H9 (cell line): ENCODE measurements at regions not wholly inside any gene's neighbourhood (a gene's known extent, or its start where the extent isn't known, plus 50 kb on each side); places are given as distances from the start of the nearest gene placed in this dataset.

Experiments
- DNase-seq: peaks from one replicate; pipeline ENCODE4 v3.0.0-alpha.2; 2017
- H2AFZ ChIP-seq: one replicate; pipeline ENCODE4 v1.6.1; 2013; ENCODE audit warnings: mild to moderate bottlenecking, low read length, control low read depth, moderate library complexity
- H2AK5ac ChIP-seq: 2 replicates; pipeline ENCODE4 v1.6.1; 2013; ENCODE audit warnings: low read length, control low read depth, mixed read lengths; ENCODE audit not compliant: insufficient read length
- H2BK120ac ChIP-seq: one replicate; pipeline ENCODE4 v1.6.1; 2013; ENCODE audit warnings: low read depth, mild to moderate bottlenecking, low read length, control low read depth, inconsistent platforms; ENCODE audit not compliant: poor library complexity, severe bottlenecking
- H2BK12ac ChIP-seq: 2 replicates; pipeline ENCODE4 v1.6.1; 2013; ENCODE audit warnings: low read length, control low read depth, mixed read lengths, low read depth; ENCODE audit not compliant: insufficient read length
- H2BK15ac ChIP-seq: 2 replicates; pipeline ENCODE4 v1.6.1; 2013; ENCODE audit warnings: low read depth, low read length, control low read depth
- H2BK20ac ChIP-seq: one replicate; pipeline ENCODE4 v1.6.1; 2013; ENCODE audit warnings: low read depth, mild to moderate bottlenecking, low read length, control low read depth, inconsistent platforms; ENCODE audit not compliant: poor library complexity, severe bottlenecking
- H2BK5ac ChIP-seq: 2 replicates; pipeline ENCODE4 v1.6.1; 2013; ENCODE audit warnings: low read length, control low read depth, mixed read lengths; ENCODE audit not compliant: insufficient read length
- H3K14ac ChIP-seq: 2 replicates; pipeline ENCODE4 v1.6.1; 2013; ENCODE audit warnings: low read length, control low read depth; ENCODE audit not compliant: insufficient read depth
- H3K18ac ChIP-seq: 2 replicates; pipeline ENCODE4 v1.6.1; 2013; ENCODE audit warnings: low read depth, mild to moderate bottlenecking, mixed read lengths, low read length, control low read depth; ENCODE audit not compliant: insufficient read length
- H3K23ac ChIP-seq: 2 replicates; pipeline ENCODE4 v1.6.1; 2013; ENCODE audit warnings: low read length, control low read depth, mixed read lengths, low read depth; ENCODE audit not compliant: insufficient read length
- H3K23me2 ChIP-seq: 2 replicates; pipeline ENCODE4 v1.6.1; 2013; ENCODE audit warnings: low read depth, mild to moderate bottlenecking, mixed read lengths, low read length, control low read depth; ENCODE audit not compliant: insufficient read length, poor library complexity, severe bottlenecking
- H3K27ac ChIP-seq: 2 replicates; pipeline ENCODE4 v1.5.1; 2013; ENCODE audit warnings: low read length, control low read depth, mixed read lengths, low read depth; ENCODE audit not compliant: insufficient read length
- H3K27me3 ChIP-seq: 2 replicates; pipeline ENCODE4 v1.6.1; 2013; ENCODE audit warnings: low read length, control low read depth, inconsistent platforms; ENCODE audit not compliant: insufficient read depth
- H3K4ac ChIP-seq: 2 replicates; pipeline ENCODE4 v1.6.1; 2013; ENCODE audit warnings: low read depth, mild to moderate bottlenecking, control low read depth, inconsistent platforms, low read length, moderate library complexity
- H3K4me1 ChIP-seq: 2 replicates; pipeline ENCODE4 v1.6.1; 2013; ENCODE audit warnings: low read length, control low read depth, inconsistent platforms; ENCODE audit not compliant: insufficient read depth
- H3K4me2 ChIP-seq: 2 replicates; pipeline ENCODE4 v1.6.1; 2013; ENCODE audit warnings: low read length, control low read depth, mixed read lengths; ENCODE audit not compliant: insufficient read length, insufficient read depth
- H3K56ac ChIP-seq: 2 replicates; pipeline ENCODE4 v1.6.1; 2013; ENCODE audit warnings: low read depth, mild to moderate bottlenecking, mixed read lengths, low read length, control low read depth; ENCODE audit not compliant: insufficient read length
- H3K79me1 ChIP-seq: 2 replicates; pipeline ENCODE4 v1.6.1; 2013; ENCODE audit warnings: low read depth, mild to moderate bottlenecking, moderate library complexity, low read length, control low read depth, inconsistent platforms; ENCODE audit not compliant: insufficient read depth, poor library complexity, severe bottlenecking
- H3K79me2 ChIP-seq: 2 replicates; pipeline ENCODE4 v1.6.1; 2013; ENCODE audit warnings: low read length, control low read depth, inconsistent platforms; ENCODE audit not compliant: insufficient read depth
- H3K9ac ChIP-seq: 2 replicates; pipeline ENCODE4 v1.6.1; 2013; ENCODE audit warnings: low read length, control low read depth, mixed read lengths; ENCODE audit not compliant: insufficient read length; ENCODE audit errors: extremely low read depth
- H3K9me3 ChIP-seq: one replicate; pipeline ENCODE4 v1.6.1; 2013; ENCODE audit warnings: low read depth, low read length, inconsistent platforms; ENCODE audit not compliant: control insufficient read depth
- H3T11ph ChIP-seq: one replicate; pipeline ENCODE4 v1.6.1; 2013; ENCODE audit warnings: mild to moderate bottlenecking, low read length, control low read depth, inconsistent platforms
- H4K20me1 ChIP-seq: one replicate; pipeline ENCODE4 v1.6.1; 2013; ENCODE audit not compliant: control insufficient read depth, insufficient read length, insufficient read depth
- H4K5ac ChIP-seq: 2 replicates; pipeline ENCODE4 v1.6.1; 2013; ENCODE audit warnings: low read depth, mild to moderate bottlenecking, mixed read lengths, low read length, control low read depth; ENCODE audit not compliant: insufficient read length
- H4K8ac ChIP-seq: replicated peaks from 2 replicates; pipeline ENCODE4 v1.6.1; 2013; ENCODE audit warnings: low read length, control low read depth, mixed read lengths, low read depth; ENCODE audit not compliant: insufficient read length
- H4K91ac ChIP-seq: 2 replicates; pipeline ENCODE4 v1.6.1; 2013; ENCODE audit warnings: low read depth, mild to moderate bottlenecking, moderate library complexity, mixed read lengths, low read length, control low read depth; ENCODE audit not compliant: insufficient read length
- H3K27ac Mint-ChIP-seq, 3 experiments: 2 replicates in 2 of 3; 3 replicates in 1 of 3; pipeline ENCODE4 v1.8.0; 2020 to 2021; ENCODE audit warnings: mixed read lengths in 3 of 3, mild to moderate bottlenecking in 1 of 3, moderate library complexity in 1 of 3
- H3K27me3 Mint-ChIP-seq: 2 replicates; pipeline ENCODE4 v1.8.0; 2021; ENCODE audit warnings: low read depth, mild to moderate bottlenecking, moderate library complexity, mixed read lengths
- H3K36me3 Mint-ChIP-seq, 3 experiments: 2 replicates in 2 of 3; 3 replicates in 1 of 3; pipeline ENCODE4 v1.8.0; 2020 to 2021; ENCODE audit warnings: low read depth in 3 of 3, mixed read lengths in 3 of 3; ENCODE audit not compliant: insufficient read depth in 1 of 3
- H3K4me1 Mint-ChIP-seq, 2 experiments: 2 replicates each; pipeline ENCODE4 v1.8.0; 2020; ENCODE audit warnings: mixed read lengths in 2 of 2
- H3K4me3 Mint-ChIP-seq, 2 experiments: 2 replicates in 1 of 2; 3 replicates in 1 of 2; pipeline ENCODE4 v1.8.0; 2020 to 2021; ENCODE audit warnings: mild to moderate bottlenecking in 2 of 2, mixed read lengths in 2 of 2, moderate library complexity in 1 of 2
- H3K9me3 Mint-ChIP-seq, 2 experiments: 2 replicates in 1 of 2; 3 replicates in 1 of 2; pipeline ENCODE4 v1.8.0; 2020; ENCODE audit warnings: mild to moderate bottlenecking in 2 of 2, mixed read lengths in 2 of 2, moderate library complexity in 1 of 2
- CTCF ChIP-seq: fragments of 200-600 bp; sonication (generic); conservative IDR thresholded peaks from 3 replicates; pipeline ENCODE4 v1.8.0; 2021; ENCODE audit warnings: antibody characterized with exemption, mild to moderate bottlenecking
- WGBS: extraction: QIAGEN DNeasy Blood & Tissue Kit; methylation state at CpG from one replicate; pipeline ENCODE4 v1.1.7; 2013; ENCODE audit warnings: missing lambda C conversion rate, low lambda C conversion rate, mixed read lengths; ENCODE audit not compliant: insufficient read length; ENCODE audit errors: extremely low coverage; 5-methylcytosine and 5-hydroxymethylcytosine counted together

- Histone ChIP-seq H4K8ac (no peak overlapping the region), H2BK12ac (no peak overlapping the region), H2BK5ac (no peak overlapping the region), H2BK15ac (no peak overlapping the region), H3K79me1 (no peaks in the 10 kb centered on the region), H4K5ac (no peak overlapping the region), H3K27ac (no peak overlapping the region), H3K14ac (no peak overlapping the region), H2BK120ac (no peak overlapping the region), H3K23me2 (no peaks in the 10 kb centered on the region), H3K18ac (no peak overlapping the region), H3K9me3 (peaks cover 27% of the 10 kb centered on the region), H4K91ac (no peak overlapping the region), H3K79me2 (no peaks in the 10 kb centered on the region), H4K20me1 (no peaks in the 10 kb centered on the region), H3K23ac (no peak overlapping the region), H3K9ac (no peak overlapping the region), H2AK5ac (no peak overlapping the region), H2BK20ac (no peak overlapping the region), H3K56ac (no peak overlapping the region), H3K27me3 (no peaks in the 10 kb centered on the region), H3K4me1 (no peaks in the 10 kb centered on the region), H3K4ac (no peak overlapping the region), H3T11ph (no peak overlapping the region), H2AFZ (no peak overlapping the region), H3K4me2 (no peak overlapping the region)
- Mint-ChIP-seq H3K27me3 (peaks cover 3% of the 10 kb centered on the region; the same call in 1 of the 2 replicates), H3K9me3 (peaks cover 40 to 59% of the 10 kb centered on the region in 2 experiments), H3K4me1 (no peaks in the 10 kb centered on the region), H3K36me3 (peaks cover 18 to 36% (median 35%) of the 10 kb centered on the region in 3 experiments), H3K27ac (no peak overlapping the region), H3K4me3 (no peak overlapping the region)
- no peak for TF ChIP-seq CTCF
- DNase-seq, result no peak
- WGBS, result no CpG with 5 or more reads among the region's 1 CpG
These were observed 272.3 kb upstream of the RPS6KA3 start for GRCh38 chrX:20538974-20539373.
